DOHH2 (cell line): ENCODE measurements at regions not wholly inside any gene's neighbourhood (a gene's known extent, or its start where the extent isn't known, plus 50 kb on each side); places are given as distances from the start of the nearest gene placed in this dataset.
"Not testable (repeated sequence)": the region's sequence is repeated elsewhere in the genome, so short reads cannot be mapped to it uniquely, and the experiment has no call there.

Experiments used
- EZH2phosphoT487 ChIP-seq: fragments of 200-600 bp; sonication (generic); IDR thresholded peaks from 2 replicates; pipeline ENCODE4 v1.6.1; 2017; ENCODE audit warnings: borderline replicate concordance, mild to moderate bottlenecking, antibody characterized with exemption, low read length, moderate library complexity, mixed read lengths
- TF ChIP-seq, protein P1 (sequence below): fragments of 200-600 bp; sonication (generic); IDR thresholded peaks from one replicate; pipeline ENCODE4 v1.5.1; 2014; ENCODE audit warnings: antibody characterized with exemption, mild to moderate bottlenecking, low read depth, low read length; ENCODE audit not compliant: poor library complexity, severe bottlenecking

DNA sequence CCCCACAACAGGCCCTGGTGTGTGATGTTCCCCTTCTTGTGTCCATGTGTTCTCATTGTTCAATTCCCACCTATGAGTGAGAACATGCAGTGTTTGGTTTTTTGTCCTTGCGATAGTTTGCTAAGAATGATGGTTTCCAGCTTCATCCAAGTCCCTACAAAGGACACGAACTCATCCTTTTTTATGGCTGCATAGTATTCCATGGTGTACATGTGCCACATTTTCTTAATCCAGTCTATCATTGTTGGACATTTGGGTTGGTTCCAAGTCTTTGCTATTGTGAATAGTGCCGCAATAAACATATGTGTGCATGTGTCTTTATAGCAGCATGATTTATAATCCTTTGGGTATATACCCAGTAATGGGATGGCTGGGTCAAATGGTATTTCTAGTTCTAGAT, 53.0 kb upstream of the TNFAIP3 start:
- TF ChIP-seq, protein P1, sequence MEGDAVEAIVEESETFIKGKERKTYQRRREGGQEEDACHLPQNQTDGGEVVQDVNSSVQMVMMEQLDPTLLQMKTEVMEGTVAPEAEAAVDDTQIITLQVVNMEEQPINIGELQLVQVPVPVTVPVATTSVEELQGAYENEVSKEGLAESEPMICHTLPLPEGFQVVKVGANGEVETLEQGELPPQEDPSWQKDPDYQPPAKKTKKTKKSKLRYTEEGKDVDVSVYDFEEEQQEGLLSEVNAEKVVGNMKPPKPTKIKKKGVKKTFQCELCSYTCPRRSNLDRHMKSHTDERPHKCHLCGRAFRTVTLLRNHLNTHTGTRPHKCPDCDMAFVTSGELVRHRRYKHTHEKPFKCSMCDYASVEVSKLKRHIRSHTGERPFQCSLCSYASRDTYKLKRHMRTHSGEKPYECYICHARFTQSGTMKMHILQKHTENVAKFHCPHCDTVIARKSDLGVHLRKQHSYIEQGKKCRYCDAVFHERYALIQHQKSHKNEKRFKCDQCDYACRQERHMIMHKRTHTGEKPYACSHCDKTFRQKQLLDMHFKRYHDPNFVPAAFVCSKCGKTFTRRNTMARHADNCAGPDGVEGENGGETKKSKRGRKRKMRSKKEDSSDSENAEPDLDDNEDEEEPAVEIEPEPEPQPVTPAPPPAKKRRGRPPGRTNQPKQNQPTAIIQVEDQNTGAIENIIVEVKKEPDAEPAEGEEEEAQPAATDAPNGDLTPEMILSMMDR, result not testable (repeated sequence)
- not testable (repeated sequence) for TF ChIP-seq EZH2phosphoT487
